ENCODE measurements at regions not wholly inside any gene's neighbourhood (a gene's known extent, or its start where the extent isn't known, plus 50 kb on each side); places are given as distances from the start of the nearest gene placed in this dataset.

GRCh38 chr16:17564856-17565255 lies 94.1 kb upstream of the XYLT1 start:
- TF ChIP-seq EZH2 (IDR thresholded peaks at IDR 0.05; ENCODE audit: insufficient read depth, poor library complexity, severe bottlenecking) (no peak), EZH2phosphoT487 (IDR thresholded peaks at IDR 0.05; ENCODE audit: insufficient read depth, low read depth) (no peak)
